ENCODE measurements at regions not wholly inside any gene's neighbourhood (a gene's known extent, or its start where the extent isn't known, plus 50 kb on each side); places are given as distances from the start of the nearest gene placed in this dataset.

- no peak for DNase-seq
Measured at GRCh38 chr16:85463672-85464382, 149.3 kb upstream of the GSE1 start.

- no peak for DNase-seq
Measured at GRCh38 chr16:85464383-85465305, 148.5 kb upstream of the GSE1 start.

GRCh38 chr16:85465328-85466303, 147.5 kb upstream of the GSE1 start:
- no peak for DNase-seq

- no peak for DNase-seq
Measured at GRCh38 chr16:85466304-85466700, 146.8 kb upstream of the GSE1 start.

- DNase-seq = no peak
Measured at GRCh38 chr16:85466989-85467388, 146.1 kb upstream of the GSE1 start.

GRCh38 chr16:85469929-85470590, 143.1 kb upstream of the GSE1 start:
- DNase-seq = no peak

GRCh38 chr16:85470873-85471272, 142.2 kb upstream of the GSE1 start:
- no peak for DNase-seq

- no peak for DNase-seq
Measured at GRCh38 chr16:85471469-85472431, 141.4 kb upstream of the GSE1 start.

GRCh38 chr16:85472514-85472913, 140.6 kb upstream of the GSE1 start:
- DNase-seq = no peak

- DNase-seq = no peak
Measured at GRCh38 chr16:85473323-85473722, 139.8 kb upstream of the GSE1 start.

- no peak for DNase-seq
Measured at GRCh38 chr16:85473909-85474620, 139.1 kb upstream of the GSE1 start.

GRCh38 chr16:85474621-85475217, 138.4 kb upstream of the GSE1 start:
- DNase-seq = no peak

GRCh38 chr16:85475233-85475632, 137.9 kb upstream of the GSE1 start:
- DNase-seq = no peak

GRCh38 chr16:85475691-85476300, 137.3 kb upstream of the GSE1 start:
- no peak for DNase-seq

GRCh38 chr16:85476389-85476788, 136.7 kb upstream of the GSE1 start:
- DNase-seq = no peak

- no peak for DNase-seq
Measured at GRCh38 chr16:85477801-85478363, 135.2 kb upstream of the GSE1 start.

- DNase-seq = no peak
Measured at GRCh38 chr16:85479972-85480726, 133.0 kb upstream of the GSE1 start.

- no peak for DNase-seq
Measured at GRCh38 chr16:85480727-85481101, 132.4 kb upstream of the GSE1 start.

GRCh38 chr16:85481206-85481605, 131.9 kb upstream of the GSE1 start:
- DNase-seq = no peak
